ENCODE measurements at regions not wholly inside any gene's neighbourhood (a gene's known extent, or its start where the extent isn't known, plus 50 kb on each side); places are given as distances from the start of the nearest gene placed in this dataset.
"Not testable (repeated sequence)": the region's sequence is repeated elsewhere in the genome, so short reads cannot be mapped to it uniquely, and the experiment has no call there.

DNA sequence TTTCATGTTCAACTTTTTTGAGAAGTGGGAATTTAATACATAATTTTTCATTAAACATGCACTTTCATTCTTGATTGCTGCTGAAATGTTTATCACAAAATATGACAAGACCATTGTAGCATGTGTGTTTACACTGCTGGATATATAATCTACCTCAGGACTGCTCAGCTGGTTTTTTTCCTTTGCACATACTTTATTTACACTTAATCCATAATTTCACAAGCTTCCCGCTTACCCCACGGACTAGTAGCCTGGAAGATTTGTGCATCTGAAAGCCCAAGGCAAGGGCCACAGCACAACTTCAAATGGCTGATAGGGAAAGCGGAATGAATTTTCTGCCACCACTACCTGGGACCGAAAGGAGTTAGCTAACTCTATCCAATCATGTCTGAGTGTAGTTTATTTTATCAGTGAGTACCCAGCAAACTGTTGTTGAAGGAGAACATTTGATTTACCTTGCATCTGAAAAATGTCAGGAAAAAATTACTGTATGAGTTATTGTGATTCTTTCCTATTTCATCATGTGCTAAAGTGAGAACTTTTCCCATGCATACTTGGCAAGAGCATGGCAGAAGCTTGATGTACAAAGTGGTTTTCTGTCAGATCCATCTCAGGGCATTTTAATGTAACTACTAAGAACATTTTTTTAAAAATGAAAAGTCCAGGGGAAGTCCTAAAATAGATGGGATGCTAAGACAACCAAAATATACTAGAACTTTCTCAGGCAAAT, 558.2 kb upstream of the USP24 start:
- no peak for TF ChIP-seq POLR2A (IDR thresholded peaks at IDR 0.05)
- TF ChIP-seq, protein P1, sequence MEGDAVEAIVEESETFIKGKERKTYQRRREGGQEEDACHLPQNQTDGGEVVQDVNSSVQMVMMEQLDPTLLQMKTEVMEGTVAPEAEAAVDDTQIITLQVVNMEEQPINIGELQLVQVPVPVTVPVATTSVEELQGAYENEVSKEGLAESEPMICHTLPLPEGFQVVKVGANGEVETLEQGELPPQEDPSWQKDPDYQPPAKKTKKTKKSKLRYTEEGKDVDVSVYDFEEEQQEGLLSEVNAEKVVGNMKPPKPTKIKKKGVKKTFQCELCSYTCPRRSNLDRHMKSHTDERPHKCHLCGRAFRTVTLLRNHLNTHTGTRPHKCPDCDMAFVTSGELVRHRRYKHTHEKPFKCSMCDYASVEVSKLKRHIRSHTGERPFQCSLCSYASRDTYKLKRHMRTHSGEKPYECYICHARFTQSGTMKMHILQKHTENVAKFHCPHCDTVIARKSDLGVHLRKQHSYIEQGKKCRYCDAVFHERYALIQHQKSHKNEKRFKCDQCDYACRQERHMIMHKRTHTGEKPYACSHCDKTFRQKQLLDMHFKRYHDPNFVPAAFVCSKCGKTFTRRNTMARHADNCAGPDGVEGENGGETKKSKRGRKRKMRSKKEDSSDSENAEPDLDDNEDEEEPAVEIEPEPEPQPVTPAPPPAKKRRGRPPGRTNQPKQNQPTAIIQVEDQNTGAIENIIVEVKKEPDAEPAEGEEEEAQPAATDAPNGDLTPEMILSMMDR (IDR thresholded peaks at IDR 0.05), result no peak
- no peaks in the 10 kb centered on the region for H3K4me1 ChIP-seq
- ATAC-seq (no peak), DNase-seq (no peak)
- H3K4me3 ChIP-seq, result no peak overlapping the region
- no peaks in the 10 kb centered on the region for H3K9me3 ChIP-seq
- no peaks in the 10 kb centered on the region for H3K36me3 ChIP-seq
- intact Hi-C loops (cut with DNase I), result no loop called here
- H3K27ac ChIP-seq, result no peak overlapping the region
- H3K27me3 ChIP-seq, result no peaks in the 10 kb centered on the region
- WGBS (ENCODE audit: insufficient coverage, low coverage, low lambda C conversion rate, missing lambda C conversion rate), result 78% methylated on average over 4 of the region's 4 CpGs

- ATAC-seq (no peak), DNase-seq (no peak)
- Histone ChIP-seq H3K36me3 (no peaks in the 10 kb centered on the region), H3K27me3 (no peaks in the 10 kb centered on the region), H3K27ac (no peak overlapping the region), H3K9me3 (no peaks in the 10 kb centered on the region), H3K4me1 (no peaks in the 10 kb centered on the region), H3K4me3 (no peak overlapping the region)
- TF ChIP-seq, protein P1 (IDR thresholded peaks at IDR 0.05), result no peak
- TF ChIP-seq POLR2A (IDR thresholded peaks at IDR 0.05), result no peak
- intact Hi-C loops (cut with DNase I), result no loop called here
- WGBS (ENCODE audit: insufficient coverage, low coverage, low lambda C conversion rate, missing lambda C conversion rate), result 82% methylated on average over 1 of the region's 1 CpG
These were observed 553.3 kb upstream of the USP24 start for GRCh38 chr1:55768327-55768952.

DNA sequence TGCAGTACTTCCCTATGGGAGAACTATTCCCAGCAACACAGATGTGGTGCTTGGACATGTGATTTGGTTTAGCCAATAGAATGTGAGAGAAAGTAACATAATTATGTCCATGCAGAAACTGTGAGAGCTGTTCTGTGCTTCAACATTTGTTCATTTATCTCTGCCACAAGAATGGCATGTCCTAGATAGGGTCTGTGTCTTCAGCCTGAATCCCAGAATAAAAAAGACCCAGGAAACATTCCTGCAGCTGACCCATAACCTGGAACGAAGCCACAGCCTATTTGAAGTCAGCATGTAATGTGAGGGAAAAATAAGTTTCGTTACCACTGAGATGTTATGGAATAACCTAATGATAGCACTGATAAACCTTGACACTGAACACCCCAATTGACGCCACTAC, 552.0 kb upstream of the USP24 start:
- Histone ChIP-seq H3K27me3 (no peaks in the 10 kb centered on the region), H3K9me3 (no peaks in the 10 kb centered on the region), H3K27ac (no peak overlapping the region), H3K4me3 (no peak overlapping the region), H3K4me1 (no peaks in the 10 kb centered on the region), H3K36me3 (no peaks in the 10 kb centered on the region)
- DNase-seq, result no peak
- 80% methylated on average over 3 of the region's 3 CpGs for WGBS (ENCODE audit: insufficient coverage, low coverage, low lambda C conversion rate, missing lambda C conversion rate)
- TF ChIP-seq, protein P1 (IDR thresholded peaks at IDR 0.05), result no peak
- no peak for TF ChIP-seq POLR2A (IDR thresholded peaks at IDR 0.05)
- no peak for ATAC-seq
- intact Hi-C loops (cut with DNase I), result no loop called here

DNA sequence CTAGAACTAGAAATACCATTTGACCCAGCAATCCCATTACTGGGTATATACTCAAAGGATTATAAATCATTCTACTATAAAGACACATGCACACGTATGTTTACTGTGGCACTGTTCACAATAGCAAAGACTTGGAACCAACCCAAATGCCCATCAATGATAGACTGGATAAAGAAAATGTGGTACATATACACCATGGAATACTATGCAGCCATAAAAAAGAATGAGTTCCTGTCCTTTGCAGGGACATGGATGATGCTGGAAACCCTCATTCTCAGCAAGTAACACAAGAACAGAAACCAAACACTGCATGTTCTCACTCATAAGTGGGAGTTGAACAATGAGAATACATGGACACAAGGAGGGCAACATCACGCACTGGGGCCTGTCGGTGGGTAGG, 550.3 kb upstream of the USP24 start:
- ATAC-seq; H3K27ac ChIP-seq; H3K4me3 ChIP-seq; H3K9me3 ChIP-seq; DNase-seq; H3K27me3 ChIP-seq; intact Hi-C loops (cut with DNase I); H3K4me1 ChIP-seq; H3K36me3 ChIP-seq: not testable (repeated sequence)
- WGBS (ENCODE audit: insufficient coverage, low coverage, low lambda C conversion rate, missing lambda C conversion rate), result 88% methylated on average over 2 of the region's 3 CpGs

DNA sequence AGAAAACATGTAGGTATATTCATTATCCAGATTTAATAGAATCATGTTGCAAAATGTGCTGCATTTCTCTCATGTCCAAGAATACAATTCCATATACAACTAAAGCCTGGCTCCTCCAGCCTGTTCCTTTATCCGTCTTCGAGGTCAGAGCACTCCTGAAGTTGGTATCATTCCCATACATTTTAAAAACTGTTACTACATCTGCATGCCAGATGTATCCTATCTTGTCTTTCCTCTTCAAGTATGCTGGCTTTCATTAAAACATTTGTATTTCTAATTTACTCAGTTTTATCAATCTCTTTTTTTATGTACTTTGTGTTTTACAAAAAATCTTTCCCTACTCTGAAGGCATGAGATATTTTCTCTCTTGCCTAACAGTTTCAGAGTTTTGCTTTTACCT, 536.6 kb upstream of the USP24 start:
- no peaks in the 10 kb centered on the region for H3K9me3 ChIP-seq
- intact Hi-C loops (cut with DNase I), result no loop called here
- H3K4me3 ChIP-seq, result no peak overlapping the region
- H3K27ac ChIP-seq, result no peak overlapping the region
- ATAC-seq (no peak), DNase-seq (no peak)
- H3K4me1 ChIP-seq, result no peaks in the 10 kb centered on the region
- no peaks in the 10 kb centered on the region for H3K36me3 ChIP-seq
- no peaks in the 10 kb centered on the region for H3K27me3 ChIP-seq
- TF ChIP-seq POLR2A (IDR thresholded peaks at IDR 0.05), result no peak
- TF ChIP-seq, protein P1 (IDR thresholded peaks at IDR 0.05), result no peak
- WGBS (ENCODE audit: insufficient coverage, low coverage, low lambda C conversion rate, missing lambda C conversion rate), result 81% methylated on average over 2 of the region's 2 CpGs
